ENCODE measurements at regions not wholly inside any gene's neighbourhood (a gene's known extent, or its start where the extent isn't known, plus 50 kb on each side); places are given as distances from the start of the nearest gene placed in this dataset.

DNA sequence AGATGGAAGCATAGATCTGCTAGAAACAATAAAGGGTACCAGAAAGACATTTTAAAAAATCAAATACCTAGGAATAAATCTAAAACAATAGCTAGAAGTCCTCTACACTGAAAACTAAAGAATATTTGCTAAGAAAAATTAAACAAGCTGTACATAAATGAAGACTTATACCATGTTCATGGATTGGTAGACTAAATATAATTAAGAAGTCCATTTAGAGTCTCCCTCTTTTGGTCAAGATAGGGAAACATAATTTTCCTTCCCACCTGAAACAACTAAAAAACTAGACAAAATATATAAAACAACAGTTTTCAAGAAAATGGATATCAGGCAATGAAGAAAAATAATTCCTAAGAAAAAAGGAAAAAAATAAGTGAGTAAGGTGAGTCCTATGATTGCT is 120.0 kb upstream of the TAB2 start:
- Histone ChIP-seq H3K36me3 (ENCODE audit: control insufficient read depth, insufficient read depth, low read length) (no peaks in the 10 kb centered on the region), H3K4me3 (ENCODE audit: low read length) (no peak overlapping the region), H3K4me1 (ENCODE audit: control insufficient read depth, insufficient read depth, low read length) (no peaks in the 10 kb centered on the region), H3K27ac (ENCODE audit: low read length) (no peak overlapping the region), H3K9me3 (ENCODE audit: control insufficient read depth, low read depth, low read length) (no peaks in the 10 kb centered on the region), H3K27me3 (ENCODE audit: control insufficient read depth, insufficient read depth, low read length) (no peaks in the 10 kb centered on the region)
- DNase-seq: no peak

DNA sequence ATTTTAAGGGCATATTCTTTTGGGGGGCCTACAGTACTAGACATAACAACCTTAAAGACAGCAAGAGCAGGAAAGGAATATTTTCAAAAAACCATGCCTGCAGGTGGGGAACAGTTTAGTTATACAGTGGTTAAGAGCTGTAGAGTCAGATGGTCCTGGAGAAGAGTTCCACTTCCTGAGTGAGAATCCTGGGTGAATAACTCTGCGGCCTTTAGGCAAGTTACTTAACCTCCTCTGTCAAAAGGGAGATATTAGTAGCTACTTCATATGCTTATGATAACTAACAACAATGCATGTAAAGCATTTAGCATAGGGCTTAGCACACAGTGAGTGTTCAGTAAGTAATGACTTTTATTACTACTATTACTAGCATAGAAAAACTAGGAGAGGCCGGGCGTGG is 119.2 kb upstream of the TAB2 start:
- no CpG with 5 or more reads among the region's 3 CpGs for WGBS (ENCODE audit: insufficient coverage, low lambda C conversion rate)
- Histone ChIP-seq H3K36me3 (ENCODE audit: control insufficient read depth, insufficient read depth, low read length) (no peaks in the 10 kb centered on the region), H3K9me3 (ENCODE audit: control insufficient read depth, low read depth, low read length) (no peaks in the 10 kb centered on the region), H3K27ac (ENCODE audit: low read length) (no peak overlapping the region), H3K4me3 (ENCODE audit: low read length) (no peak overlapping the region), H3K4me1 (ENCODE audit: control insufficient read depth, insufficient read depth, low read length) (no peaks in the 10 kb centered on the region), H3K27me3 (ENCODE audit: control insufficient read depth, insufficient read depth, low read length) (no peaks in the 10 kb centered on the region)
- no peak for DNase-seq

DNA sequence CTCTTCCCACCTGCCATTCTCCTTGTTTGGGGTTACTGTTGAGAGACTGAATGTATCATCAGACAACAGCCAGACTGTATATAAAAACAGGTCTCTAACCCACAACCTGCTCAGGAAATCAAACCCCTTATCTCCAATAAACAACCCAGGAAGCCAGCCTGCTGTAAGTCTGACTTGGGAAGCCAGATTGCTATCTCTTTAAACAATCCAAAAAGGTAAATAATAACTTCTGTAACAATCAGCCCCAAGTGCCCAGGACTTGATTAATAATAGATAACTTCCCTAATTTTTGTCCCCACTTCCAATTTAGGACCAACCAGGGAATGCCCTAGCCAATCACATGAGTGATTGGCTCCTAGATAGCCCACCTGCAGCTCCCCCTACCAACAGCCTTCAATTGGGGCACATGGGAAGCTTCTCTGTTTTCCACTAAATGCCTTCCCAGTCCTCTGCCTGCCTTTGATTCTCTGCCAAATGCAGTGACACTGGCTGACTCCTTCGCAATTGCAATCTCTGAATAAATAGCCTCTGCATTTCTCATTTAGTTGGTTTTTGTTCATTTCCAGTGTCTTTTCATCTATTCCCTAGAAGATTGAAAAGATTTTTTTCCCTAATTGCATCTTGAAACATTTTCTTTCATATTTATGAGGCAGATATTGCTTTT is 117.1 kb upstream of the TAB2 start:
- H3K4me3 ChIP-seq (ENCODE audit: low read length): no peak overlapping the region
- no peaks in the 10 kb centered on the region for H3K36me3 ChIP-seq (ENCODE audit: control insufficient read depth, insufficient read depth, low read length)
- 63% methylated on average over 1 of the region's 1 CpG for WGBS (ENCODE audit: insufficient coverage, low lambda C conversion rate)
- no peak overlapping the region for H3K27ac ChIP-seq (ENCODE audit: low read length)
- H3K4me1 ChIP-seq (ENCODE audit: control insufficient read depth, insufficient read depth, low read length): no peaks in the 10 kb centered on the region
- no peaks in the 10 kb centered on the region for H3K27me3 ChIP-seq (ENCODE audit: control insufficient read depth, insufficient read depth, low read length)
- no peak for DNase-seq
- H3K9me3 ChIP-seq (ENCODE audit: control insufficient read depth, low read depth, low read length): no peaks in the 10 kb centered on the region

DNA sequence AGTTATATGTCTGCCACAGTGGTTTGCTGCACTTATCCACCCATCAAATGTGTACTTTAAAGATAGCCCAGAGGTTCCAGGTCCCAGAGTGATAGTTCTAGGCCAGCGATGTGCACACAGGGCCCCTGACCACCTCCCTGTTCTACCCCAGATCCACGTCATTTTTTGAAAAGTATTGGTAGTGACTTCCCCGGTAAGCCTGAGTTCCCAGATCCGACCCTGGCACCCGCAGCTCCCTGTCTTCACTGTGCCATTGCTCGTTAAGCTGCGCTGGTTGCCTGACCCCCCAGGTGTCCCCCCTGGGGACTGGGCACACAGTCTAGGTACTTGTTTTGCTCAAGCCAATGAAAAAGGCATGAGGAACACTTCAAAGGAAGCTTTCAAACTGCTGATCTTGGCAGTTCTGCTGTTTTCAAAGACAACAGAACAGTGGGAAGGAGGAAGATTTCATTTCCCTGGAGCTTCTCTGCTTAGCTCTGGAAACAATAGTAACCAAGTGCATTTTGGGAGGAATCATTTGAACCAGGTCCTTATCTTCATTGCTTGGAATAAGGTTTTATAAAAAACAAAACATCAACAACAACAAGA is 116.3 kb upstream of the TAB2 start:
- Histone ChIP-seq H3K27me3 (ENCODE audit: control insufficient read depth, insufficient read depth, low read length) (no peaks in the 10 kb centered on the region), H3K4me3 (ENCODE audit: low read length) (no peak overlapping the region), H3K36me3 (ENCODE audit: control insufficient read depth, insufficient read depth, low read length) (no peaks in the 10 kb centered on the region), H3K9me3 (ENCODE audit: control insufficient read depth, low read depth, low read length) (no peaks in the 10 kb centered on the region), H3K27ac (ENCODE audit: low read length) (no peak overlapping the region), H3K4me1 (ENCODE audit: control insufficient read depth, insufficient read depth, low read length) (no peaks in the 10 kb centered on the region)
- WGBS (ENCODE audit: insufficient coverage, low lambda C conversion rate): no CpG with 5 or more reads among the region's 7 CpGs
- no peak for DNase-seq

DNA sequence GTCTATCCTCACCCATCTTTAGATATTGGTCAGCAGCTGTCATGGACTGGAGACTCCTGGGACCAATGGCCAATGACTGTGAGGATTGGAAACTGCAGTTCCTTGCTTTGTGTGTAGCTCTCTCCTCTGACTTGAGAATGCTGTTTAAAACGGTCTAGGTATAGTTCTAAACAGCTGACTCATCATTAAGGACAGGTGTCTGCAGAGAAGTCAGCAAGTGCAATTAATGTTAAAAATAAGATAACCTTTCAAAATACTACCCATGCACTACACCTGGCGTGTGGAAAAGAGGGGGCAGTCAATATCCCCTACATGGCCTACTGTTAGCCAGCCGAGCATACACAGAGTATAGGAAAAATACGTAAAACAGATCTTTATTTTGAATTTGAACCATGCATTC is 115.4 kb upstream of the TAB2 start:
- H3K36me3 ChIP-seq (ENCODE audit: control insufficient read depth, insufficient read depth, low read length): no peaks in the 10 kb centered on the region
- no peaks in the 10 kb centered on the region for H3K4me1 ChIP-seq (ENCODE audit: control insufficient read depth, insufficient read depth, low read length)
- no peaks in the 10 kb centered on the region for H3K9me3 ChIP-seq (ENCODE audit: control insufficient read depth, low read depth, low read length)
- no CpG with 5 or more reads among the region's 4 CpGs for whole genome bisulfite sequencing (ENCODE audit: insufficient coverage, low lambda C conversion rate)
- H3K27me3 ChIP-seq (ENCODE audit: control insufficient read depth, insufficient read depth, low read length): no peaks in the 10 kb centered on the region
- DNase-seq: no peak
- no peak overlapping the region for H3K4me3 ChIP-seq (ENCODE audit: low read length)
- no peak overlapping the region for H3K27ac ChIP-seq (ENCODE audit: low read length)

DNA sequence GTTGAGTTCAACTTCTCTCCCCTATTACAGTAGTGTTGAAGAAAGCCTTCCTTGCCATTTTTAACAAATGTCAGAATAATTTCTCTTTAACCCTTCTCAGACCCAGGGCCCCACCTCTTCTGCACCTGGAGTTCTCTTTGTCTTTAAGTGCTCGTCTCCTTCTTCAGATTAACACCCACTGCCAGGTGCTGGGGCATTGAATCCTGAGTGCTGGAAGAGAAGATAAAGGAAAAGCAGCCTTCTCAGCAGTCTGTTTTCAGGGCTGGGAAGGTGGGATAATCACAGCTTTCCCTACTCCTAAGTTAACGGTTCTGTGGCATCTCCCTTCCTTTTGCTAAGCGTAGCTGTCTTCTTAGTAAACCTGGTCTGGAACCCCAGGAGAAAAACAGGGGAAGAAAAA is 114.6 kb upstream of the TAB2 start:
- Histone ChIP-seq H3K27ac (ENCODE audit: low read length) (no peak overlapping the region), H3K36me3 (ENCODE audit: control insufficient read depth, insufficient read depth, low read length) (no peaks in the 10 kb centered on the region), H3K27me3 (ENCODE audit: control insufficient read depth, insufficient read depth, low read length) (no peaks in the 10 kb centered on the region), H3K4me1 (ENCODE audit: control insufficient read depth, insufficient read depth, low read length) (no peaks in the 10 kb centered on the region), H3K9me3 (ENCODE audit: control insufficient read depth, low read depth, low read length) (no peaks in the 10 kb centered on the region), H3K4me3 (ENCODE audit: low read length) (no peak overlapping the region)
- DNase-seq: no peak
- no CpG with 5 or more reads among the region's 3 CpGs for WGBS (ENCODE audit: insufficient coverage, low lambda C conversion rate)

DNA sequence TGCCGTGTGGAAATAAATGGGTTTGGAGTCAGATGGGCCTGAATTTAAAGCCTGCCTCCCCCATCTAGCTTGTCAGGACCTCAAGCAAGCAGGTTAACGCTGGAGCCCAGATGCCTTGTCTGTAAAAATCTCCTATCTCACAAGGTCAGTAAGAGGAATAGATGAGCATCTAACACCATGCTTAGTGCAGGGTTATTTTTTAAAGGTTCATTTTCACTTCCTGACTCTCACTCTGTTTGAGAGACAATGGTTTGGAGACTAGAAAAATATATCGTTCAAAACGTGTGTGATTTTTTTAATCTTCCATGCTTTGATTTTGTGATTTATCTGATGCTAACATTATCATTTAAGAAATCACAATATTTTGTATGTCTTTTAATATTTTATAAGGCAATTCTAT is 114.0 kb upstream of the TAB2 start:
- H3K9me3 ChIP-seq (ENCODE audit: control insufficient read depth, low read depth, low read length): no peaks in the 10 kb centered on the region
- H3K4me3 ChIP-seq (ENCODE audit: low read length): no peak overlapping the region
- no peak for DNase-seq
- no peaks in the 10 kb centered on the region for H3K4me1 ChIP-seq (ENCODE audit: control insufficient read depth, insufficient read depth, low read length)
- no peaks in the 10 kb centered on the region for H3K27me3 ChIP-seq (ENCODE audit: control insufficient read depth, insufficient read depth, low read length)
- H3K27ac ChIP-seq (ENCODE audit: low read length): no peak overlapping the region
- WGBS (ENCODE audit: insufficient coverage, low lambda C conversion rate): 76% methylated on average over 2 of the region's 4 CpGs
- H3K36me3 ChIP-seq (ENCODE audit: control insufficient read depth, insufficient read depth, low read length): no peaks in the 10 kb centered on the region

DNA sequence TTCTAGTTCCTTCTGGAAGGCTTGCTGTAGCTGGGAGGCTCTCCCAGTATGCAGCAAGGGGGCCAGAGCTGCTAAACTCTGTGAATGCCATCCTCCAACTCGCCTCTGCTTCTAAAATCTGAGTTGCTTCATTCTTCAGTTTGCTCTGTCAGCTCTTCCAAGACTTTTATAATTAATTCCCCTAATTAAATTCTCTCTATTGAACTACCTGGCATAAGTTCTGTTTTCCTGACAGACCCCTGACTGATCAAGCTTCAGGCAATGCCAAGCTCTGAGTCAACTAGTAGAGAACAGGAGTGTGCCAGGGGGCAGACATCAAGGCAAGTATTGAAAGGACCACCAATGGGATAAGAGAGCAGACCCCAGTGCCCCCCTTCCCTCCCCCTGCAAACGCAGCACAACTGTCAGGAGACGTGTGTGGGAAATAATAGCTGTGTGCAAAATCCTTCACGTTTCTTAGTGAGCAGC is 109.3 kb upstream of the TAB2 start:
- H3K36me3 ChIP-seq (ENCODE audit: control insufficient read depth, insufficient read depth, low read length): no peaks in the 10 kb centered on the region
- H3K4me1 ChIP-seq (ENCODE audit: control insufficient read depth, insufficient read depth, low read length): no peaks in the 10 kb centered on the region
- H3K27me3 ChIP-seq (ENCODE audit: control insufficient read depth, insufficient read depth, low read length): no peaks in the 10 kb centered on the region
- no peak overlapping the region for H3K27ac ChIP-seq (ENCODE audit: low read length)
- WGBS (ENCODE audit: insufficient coverage, low lambda C conversion rate): no CpG with 5 or more reads among the region's 4 CpGs
- no peak for DNase-seq
- H3K9me3 ChIP-seq (ENCODE audit: control insufficient read depth, low read depth, low read length): no peaks in the 10 kb centered on the region
- H3K4me3 ChIP-seq (ENCODE audit: low read length): no peak overlapping the region

DNA sequence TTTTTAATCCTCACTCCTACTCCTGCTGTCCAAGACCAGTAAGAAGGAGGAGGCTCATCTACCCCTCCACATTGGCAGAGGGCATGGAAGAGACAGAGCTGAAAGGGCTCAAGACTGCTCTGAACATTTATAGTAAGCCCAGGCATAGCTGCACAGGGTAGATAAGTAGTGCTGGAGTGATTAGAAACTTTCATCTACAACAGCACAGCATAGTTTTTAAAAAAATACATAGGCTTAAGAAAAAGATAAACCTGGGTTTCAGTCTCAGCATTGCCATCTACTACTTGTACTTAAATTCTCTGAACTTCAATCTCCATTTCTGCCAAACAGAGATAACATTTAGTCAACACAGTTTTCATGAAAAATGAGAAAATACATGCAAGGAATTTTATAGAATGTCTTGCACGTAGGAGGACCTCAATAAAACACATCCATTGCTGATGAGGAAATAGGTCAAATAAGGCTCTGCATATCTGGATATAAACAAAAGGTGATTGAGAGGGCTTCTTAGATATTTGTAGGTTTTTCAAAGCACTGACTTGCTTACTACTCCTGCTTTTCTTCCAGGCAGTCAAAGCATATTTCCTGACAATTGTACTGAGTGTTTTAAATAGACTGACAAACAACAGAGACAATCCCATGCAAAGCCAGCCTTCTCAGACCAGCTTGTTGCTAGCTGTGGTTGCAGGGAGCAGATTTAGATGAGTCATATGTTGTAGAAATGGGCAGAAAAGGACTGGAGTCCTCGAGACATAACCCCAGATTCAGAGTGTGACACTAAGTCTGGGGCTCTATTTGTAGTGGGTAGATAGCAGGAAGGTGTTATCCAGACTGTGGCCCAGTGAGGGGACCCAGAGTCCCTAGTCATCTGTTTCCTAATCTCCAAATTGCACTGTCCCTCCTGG is 107.4 kb upstream of the TAB2 start:
- no peaks in the 10 kb centered on the region for H3K27me3 ChIP-seq (ENCODE audit: control insufficient read depth, insufficient read depth, low read length)
- no peak overlapping the region for H3K27ac ChIP-seq (ENCODE audit: low read length)
- no peak overlapping the region for H3K4me3 ChIP-seq (ENCODE audit: low read length)
- H3K9me3 ChIP-seq (ENCODE audit: control insufficient read depth, low read depth, low read length): no peaks in the 10 kb centered on the region
- DNase-seq: no peak
- H3K4me1 ChIP-seq (ENCODE audit: control insufficient read depth, insufficient read depth, low read length): no peaks in the 10 kb centered on the region
- WGBS (ENCODE audit: insufficient coverage, low lambda C conversion rate): 33% methylated on average over 1 of the region's 2 CpGs
- no peaks in the 10 kb centered on the region for H3K36me3 ChIP-seq (ENCODE audit: control insufficient read depth, insufficient read depth, low read length)

DNA sequence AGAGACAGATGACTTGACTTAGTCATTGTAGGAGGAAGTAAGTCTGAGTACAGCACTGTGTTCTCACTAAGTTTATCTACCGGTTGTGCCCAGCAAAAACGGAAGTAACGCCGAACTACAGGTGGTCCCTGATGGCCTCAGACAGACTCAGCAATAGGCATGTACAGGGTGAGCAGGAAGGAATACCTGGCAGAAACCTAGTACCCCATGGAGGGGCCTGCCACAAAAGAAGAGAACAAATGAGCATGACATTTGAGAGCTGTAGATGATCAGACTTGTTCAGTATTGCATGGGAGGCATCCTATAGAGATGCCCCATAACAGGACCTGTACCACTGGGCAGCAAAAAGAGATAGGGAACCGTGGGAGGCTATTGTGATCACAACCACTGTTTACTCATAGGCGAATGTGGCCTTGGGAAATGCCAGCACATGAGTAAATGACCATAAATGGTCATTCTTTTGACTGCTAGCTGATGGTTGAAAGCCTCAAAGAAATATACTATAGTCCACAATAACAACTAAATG is 106.4 kb upstream of the TAB2 start:
- no peaks in the 10 kb centered on the region for H3K27me3 ChIP-seq (ENCODE audit: control insufficient read depth, insufficient read depth, low read length)
- H3K36me3 ChIP-seq (ENCODE audit: control insufficient read depth, insufficient read depth, low read length): no peaks in the 10 kb centered on the region
- H3K4me1 ChIP-seq (ENCODE audit: control insufficient read depth, insufficient read depth, low read length): no peaks in the 10 kb centered on the region
- no peak overlapping the region for H3K27ac ChIP-seq (ENCODE audit: low read length)
- H3K4me3 ChIP-seq (ENCODE audit: low read length): no peak overlapping the region
- DNase-seq: no peak
- no CpG with 5 or more reads among the region's 6 CpGs for WGBS (ENCODE audit: insufficient coverage, low lambda C conversion rate)
- H3K9me3 ChIP-seq (ENCODE audit: control insufficient read depth, low read depth, low read length): no peaks in the 10 kb centered on the region

Measured in large intestine (tissue), 3 donors.